ENCODE measurements at regions not wholly inside any gene's neighbourhood (a gene's known extent, or its start where the extent isn't known, plus 50 kb on each side); places are given as distances from the start of the nearest gene placed in this dataset.

DNA sequence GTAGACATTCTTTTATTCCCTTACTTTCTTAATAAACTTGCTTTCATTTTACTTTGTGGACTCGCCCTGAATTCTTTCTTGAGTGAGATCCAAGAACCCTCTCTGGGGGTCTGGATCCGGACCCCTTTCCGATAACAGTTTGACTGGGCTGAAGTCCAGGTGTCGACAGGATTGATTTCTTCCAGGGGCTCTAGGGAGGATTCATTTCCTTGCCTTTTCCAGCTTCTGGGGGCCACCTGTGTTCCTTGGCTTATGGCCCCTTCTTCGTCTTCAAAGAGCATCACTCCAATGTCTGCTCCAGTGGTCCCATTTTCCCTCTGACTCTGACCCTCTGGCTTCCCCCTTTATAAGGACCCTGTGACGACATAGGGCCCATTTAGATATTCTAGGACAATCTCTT lies 67.5 kb downstream of the COPS8 start:
- TF ChIP-seq, protein P1, sequence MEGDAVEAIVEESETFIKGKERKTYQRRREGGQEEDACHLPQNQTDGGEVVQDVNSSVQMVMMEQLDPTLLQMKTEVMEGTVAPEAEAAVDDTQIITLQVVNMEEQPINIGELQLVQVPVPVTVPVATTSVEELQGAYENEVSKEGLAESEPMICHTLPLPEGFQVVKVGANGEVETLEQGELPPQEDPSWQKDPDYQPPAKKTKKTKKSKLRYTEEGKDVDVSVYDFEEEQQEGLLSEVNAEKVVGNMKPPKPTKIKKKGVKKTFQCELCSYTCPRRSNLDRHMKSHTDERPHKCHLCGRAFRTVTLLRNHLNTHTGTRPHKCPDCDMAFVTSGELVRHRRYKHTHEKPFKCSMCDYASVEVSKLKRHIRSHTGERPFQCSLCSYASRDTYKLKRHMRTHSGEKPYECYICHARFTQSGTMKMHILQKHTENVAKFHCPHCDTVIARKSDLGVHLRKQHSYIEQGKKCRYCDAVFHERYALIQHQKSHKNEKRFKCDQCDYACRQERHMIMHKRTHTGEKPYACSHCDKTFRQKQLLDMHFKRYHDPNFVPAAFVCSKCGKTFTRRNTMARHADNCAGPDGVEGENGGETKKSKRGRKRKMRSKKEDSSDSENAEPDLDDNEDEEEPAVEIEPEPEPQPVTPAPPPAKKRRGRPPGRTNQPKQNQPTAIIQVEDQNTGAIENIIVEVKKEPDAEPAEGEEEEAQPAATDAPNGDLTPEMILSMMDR (IDR thresholded peaks at IDR 0.05; ENCODE audit: extremely low read depth in 1 of 2, insufficient read depth in 1 of 2, low read depth in 1 of 2, low read length in 2 of 2) = no peak
- no peak for TF ChIP-seq EZH2 (IDR thresholded peaks at IDR 0.05; ENCODE audit: borderline replicate concordance, low read depth, low read length, severe bottlenecking)
- TF ChIP-seq POLR2A (IDR thresholded peaks at IDR 0.05; ENCODE audit: low read depth, low read length) = no peak
- no peak for TF ChIP-seq POLR2AphosphoS5 (IDR thresholded peaks at IDR 0.05; ENCODE audit: insufficient read depth, low read depth, low read length)
- TF ChIP-seq, protein P2, sequence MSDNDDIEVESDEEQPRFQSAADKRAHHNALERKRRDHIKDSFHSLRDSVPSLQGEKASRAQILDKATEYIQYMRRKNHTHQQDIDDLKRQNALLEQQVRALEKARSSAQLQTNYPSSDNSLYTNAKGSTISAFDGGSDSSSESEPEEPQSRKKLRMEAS (IDR thresholded peaks at IDR 0.05; ENCODE audit: insufficient read depth, insufficient read length) = no peak
